ENCODE measurements at regions not wholly inside any gene's neighbourhood (a gene's known extent, or its start where the extent isn't known, plus 50 kb on each side); places are given as distances from the start of the nearest gene placed in this dataset.
A peak's percentile ranks its signal among the peaks of the same experiment; 100 is the strongest.
"Not testable (repeated sequence)": the region's sequence is repeated elsewhere in the genome, so short reads cannot be mapped to it uniquely, and the experiment has no call there.

GRCh38 chr5:122515210-122515609 is 203.2 kb downstream of the SNCAIP start:
- H3K4me3 ChIP-seq; intact Hi-C loops (cut with DNase I); H3K9me3 ChIP-seq; H3K27ac ChIP-seq; H3K4me1 ChIP-seq; H3K27me3 ChIP-seq (ENCODE audit: low read depth); H3K36me3 ChIP-seq; DNase-seq; ATAC-seq: not testable (repeated sequence)

- Histone ChIP-seq H3K9me3 (no peaks in the 10 kb centered on the region), H3K27me3 (ENCODE audit: low read depth) (no peaks in the 10 kb centered on the region), H3K4me3 (no peak overlapping the region), H3K4me1 (no peaks in the 10 kb centered on the region), H3K27ac (no peak overlapping the region), H3K36me3 (no peaks in the 10 kb centered on the region)
- ATAC-seq (peak; percentile 84 to 85), DNase-seq (no peak)
- intact Hi-C loops (cut with DNase I), result no loop called here
- peak; percentile 58 for TF ChIP-seq CTCF (IDR thresholded peaks at IDR 0.05)
These were observed 203.8 kb downstream of the SNCAIP start for GRCh38 chr5:122515709-122516431.

GRCh38 chr5:122516432-122516743 is 204.4 kb downstream of the SNCAIP start:
- no peaks in the 10 kb centered on the region for H3K9me3 ChIP-seq
- DNase-seq, result no peak
- no peaks in the 10 kb centered on the region for H3K4me1 ChIP-seq
- ATAC-seq, result no peak
- H3K27me3 ChIP-seq (ENCODE audit: low read depth), result no peaks in the 10 kb centered on the region
- no peak for TF ChIP-seq CTCF (IDR thresholded peaks at IDR 0.05)
- H3K4me3 ChIP-seq, result no peak overlapping the region
- intact Hi-C loops (cut with DNase I), result no loop called here
- no peaks in the 10 kb centered on the region for H3K36me3 ChIP-seq
- H3K27ac ChIP-seq, result no peak overlapping the region

GRCh38 chr5:122517091-122517490 is 205.1 kb downstream of the SNCAIP start:
- intact Hi-C loops (cut with DNase I), result no loop called here

GRCh38 chr5:122523776-122524175 is 211.7 kb downstream of the SNCAIP start:
- Histone ChIP-seq H3K27ac (no peak overlapping the region), H3K36me3 (no peaks in the 10 kb centered on the region), H3K4me1 (no peaks in the 10 kb centered on the region), H3K27me3 (ENCODE audit: low read depth) (no peaks in the 10 kb centered on the region), H3K9me3 (no peaks in the 10 kb centered on the region), H3K4me3 (no peak overlapping the region)
- DNase-seq, result no peak
- no peak for TF ChIP-seq CTCF (IDR thresholded peaks at IDR 0.05)
- intact Hi-C loops (cut with DNase I), result no loop called here
- no peak for ATAC-seq

More at GRCh38 chr5:122517091-122517490, 205.1 kb downstream of the SNCAIP start:
- H3K27me3 ChIP-seq (ENCODE audit: low read depth), result no peaks in the 10 kb centered on the region
- H3K36me3 ChIP-seq, result no peaks in the 10 kb centered on the region
- no peak overlapping the region for H3K4me3 ChIP-seq
- no peaks in the 10 kb centered on the region for H3K9me3 ChIP-seq
- no peak overlapping the region for H3K27ac ChIP-seq
- ATAC-seq (no peak), DNase-seq (no peak)
- TF ChIP-seq CTCF (IDR thresholded peaks at IDR 0.05), result no peak
- no peaks in the 10 kb centered on the region for H3K4me1 ChIP-seq

GRCh38 chr5:122527547-122527946 is 215.5 kb downstream of the SNCAIP start:
- ATAC-seq (no peak), DNase-seq (no peak)
- intact Hi-C loops (cut with DNase I), result no loop called here
- Histone ChIP-seq H3K27me3 (ENCODE audit: low read depth) (no peaks in the 10 kb centered on the region), H3K36me3 (no peaks in the 10 kb centered on the region), H3K4me1 (no peaks in the 10 kb centered on the region), H3K4me3 (no peak overlapping the region), H3K27ac (no peak overlapping the region), H3K9me3 (no peaks in the 10 kb centered on the region)
- no peak for TF ChIP-seq CTCF (IDR thresholded peaks at IDR 0.05)
